CD4-positive, alpha-beta T cell (primary cell): ENCODE measurements at regions not wholly inside any gene's neighbourhood (a gene's known extent, or its start where the extent isn't known, plus 50 kb on each side); places are given as distances from the start of the nearest gene placed in this dataset.

ENCODE experiments used
- ATAC-seq: fragments of 200-7000 bp; cut with Tn5 transposase; one replicate; pipeline ENCODE4 v1.10.0; 2022; ENCODE audit warnings: mild to moderate bottlenecking; ENCODE audit not compliant: poor library complexity
- CTCF ChIA-PET: fragments of 350-600 bp; sonication (Branson Sonifier 250); formaldehyde crosslinking; loops from one replicate; lab custom pipeline; 2021; ENCODE audit warnings: antibody characterized with exemption, inconsistent platforms; lab: Charles Lee
- POLR2A ChIA-PET: fragments of 350-600 bp; sonication (Branson Sonifier 250); formaldehyde crosslinking; loops from one replicate; lab custom pipeline; 2021; ENCODE audit warnings: antibody characterized with exemption, inconsistent platforms; lab: Charles Lee
- DNase-seq, 14 experiments: peaks; one replicate each; pipeline ENCODE4 v3.0.0-alpha.2; 2013 to 2020; ENCODE audit warnings: mixed read lengths in 2 of 14
- H3K27ac ChIP-seq, 2 donors: one replicate each; pipeline versions ENCODE4 v1.5.1 to v1.7.0; 2013; ENCODE audit warnings: low read length in 2 of 2, low read depth in 1 of 2, mild to moderate bottlenecking in 1 of 2
- H3K27me3 ChIP-seq, 2 experiments: 1 replicate in 1 of 2; 2 replicates in 1 of 2; pipeline versions ENCODE4 v1.6.1 to v1.7.0; 2013; ENCODE audit warnings: low read length in 2 of 2, control low read depth in 1 of 2, mild to moderate bottlenecking in 1 of 2, moderate library complexity in 1 of 2; ENCODE audit not compliant: insufficient read depth in 2 of 2, control insufficient read depth in 1 of 2
- H3K36me3 ChIP-seq: one replicate; pipeline ENCODE4 v1.6.1; 2013; ENCODE audit warnings: low read length, control low read depth; ENCODE audit not compliant: insufficient read depth
- H3K4me1 ChIP-seq: one replicate; pipeline ENCODE4 v1.6.1; 2013; ENCODE audit warnings: low read length, control low read depth; ENCODE audit not compliant: insufficient read depth
- H3K4me3 ChIP-seq: one replicate; pipeline ENCODE4 v1.5.1; 2013; ENCODE audit warnings: mild to moderate bottlenecking, low read length, moderate library complexity
- H3K9me3 ChIP-seq, 2 experiments: 1 replicate in 1 of 2; 2 replicates in 1 of 2; pipeline versions ENCODE4 v1.6.1 to v1.7.0; 2013; ENCODE audit warnings: low read length in 2 of 2, mild to moderate bottlenecking in 2 of 2, control low read depth in 1 of 2, moderate library complexity in 1 of 2; ENCODE audit not compliant: control insufficient read depth in 1 of 2, insufficient read depth in 1 of 2
- H3K27ac Mint-ChIP-seq: one replicate; pipeline ENCODE4 v1.8.0; 2020; ENCODE audit warnings: mixed read lengths
- H3K27me3 Mint-ChIP-seq: one replicate; pipeline ENCODE4 v1.8.0; 2021; ENCODE audit warnings: mixed read lengths
- H3K36me3 Mint-ChIP-seq: one replicate; pipeline ENCODE4 v1.8.0; 2021; ENCODE audit warnings: low read depth, mixed read lengths
- H3K4me1 Mint-ChIP-seq: one replicate; pipeline ENCODE4 v1.8.0; 2021; ENCODE audit warnings: low read depth, mixed read lengths
- H3K4me3 Mint-ChIP-seq: one replicate; pipeline ENCODE4 v1.8.0; 2020; ENCODE audit warnings: mild to moderate bottlenecking, mixed read lengths
- H3K9me3 Mint-ChIP-seq: one replicate; pipeline ENCODE4 v1.8.0; 2020; ENCODE audit warnings: mixed read lengths
- CTCF ChIP-seq: fragments of 200-600 bp; IDR thresholded peaks from one replicate; pipeline ENCODE4 v1.8.0; 2022; ENCODE audit warnings: antibody characterized with exemption, mild to moderate bottlenecking
- intact Hi-C, 2 experiments: fragments of 100-400 bp; cut with DNase I in 1 of 2; cut with micrococcal nuclease in 1 of 2; formaldehyde crosslinking; loops; one replicate each; pipeline versions ENCODE4 v1.15.1 to v1.9.0; 2023 to 2025; cut with DNase I, micrococcal nuclease

DNA sequence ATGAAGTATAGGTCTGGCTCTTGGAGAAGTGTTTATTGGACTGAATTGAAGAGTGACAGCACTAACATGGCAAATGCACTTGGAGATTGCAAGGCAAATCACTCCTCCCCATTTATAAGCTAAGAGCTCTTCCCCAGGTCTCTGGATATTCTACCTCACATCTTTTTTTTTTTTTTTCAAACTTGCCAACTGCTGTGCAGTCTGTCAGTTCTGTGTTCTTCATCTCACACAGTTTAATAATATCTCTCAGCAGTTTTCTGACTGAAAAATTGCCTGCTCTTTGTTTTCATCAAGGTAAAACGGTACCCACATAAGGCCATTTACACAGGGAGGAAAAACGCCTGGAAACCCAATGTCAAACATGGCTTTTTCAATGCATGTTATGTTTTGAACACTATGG lies 186.1 kb upstream of the B3GALT2 start:
- H3K9me3 Mint-ChIP-seq, result no peaks in the 10 kb centered on the region
- no peak for ATAC-seq
- H3K36me3 Mint-ChIP-seq, result no peaks in the 10 kb centered on the region
- H3K4me3 Mint-ChIP-seq, result no peak overlapping the region
- Histone ChIP-seq H3K9me3 (no peaks in the 10 kb centered on the region), H3K27me3 (no peaks in the 10 kb centered on the region), H3K27ac (no peak overlapping the region), H3K4me3 (no peak overlapping the region), H3K4me1 (no peaks in the 10 kb centered on the region), H3K36me3 (no peaks in the 10 kb centered on the region)
- ChIA-PET POLR2A (no interaction called here), CTCF (no interaction called here)
- no peak for DNase-seq
- H3K27ac Mint-ChIP-seq, result no peak overlapping the region
- peaks cover 11% of the 10 kb centered on the region for H3K4me1 Mint-ChIP-seq
- intact Hi-C loops, result no loop called here
- TF ChIP-seq CTCF, result no peak
- no peaks in the 10 kb centered on the region for H3K27me3 Mint-ChIP-seq

- peaks cover 11% of the 10 kb centered on the region for H3K4me1 Mint-ChIP-seq
- H3K4me3 Mint-ChIP-seq, result peak overlapping the region; percentile 36
- H3K27ac ChIP-seq, result peak overlapping the region in 1 of 2 donors; percentile 14
- no peaks in the 10 kb centered on the region for H3K4me1 ChIP-seq
- H3K9me3 Mint-ChIP-seq, result no peaks in the 10 kb centered on the region
- no peaks in the 10 kb centered on the region for H3K9me3 ChIP-seq
- peak in 3 of 14 experiments; percentile 12 to 41 (median 25) for DNase-seq
- no peaks in the 10 kb centered on the region for H3K36me3 ChIP-seq
- H3K36me3 Mint-ChIP-seq, result no peaks in the 10 kb centered on the region
- ATAC-seq, result no peak
- CTCF ChIA-PET, result no interaction called here
- no peaks in the 10 kb centered on the region for H3K27me3 ChIP-seq
- peak overlapping the region; percentile 69 for H3K27ac Mint-ChIP-seq
- no peak for TF ChIP-seq CTCF
- no peaks in the 10 kb centered on the region for H3K27me3 Mint-ChIP-seq
- POLR2A ChIA-PET, result no interaction called here
- H3K4me3 ChIP-seq, result peak overlapping the region; percentile 37
- intact Hi-C loops, result no loop called here
Observed at GRCh38 chr1:193368302-193368701, 181.9 kb upstream of the B3GALT2 start.

DNA sequence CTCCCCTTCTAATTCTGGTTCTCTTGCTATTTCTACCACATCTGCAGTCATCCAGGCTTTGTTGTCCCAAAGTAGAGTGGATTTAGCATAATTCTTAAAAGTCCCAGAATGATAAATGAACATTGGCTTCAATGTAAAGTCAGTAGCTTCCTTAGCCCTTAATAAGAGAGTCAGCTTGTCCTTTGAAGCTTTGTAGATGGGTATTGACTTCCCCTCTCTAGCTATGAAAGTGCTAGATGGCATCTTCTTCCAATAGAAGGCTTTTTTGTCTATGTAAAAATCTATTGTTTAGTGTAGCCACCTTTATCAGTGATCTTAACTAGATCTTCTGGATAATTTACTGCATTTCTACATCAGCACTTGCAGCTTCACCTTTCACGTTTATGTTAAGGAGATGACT lies 181.4 kb upstream of the B3GALT2 start:
- ChIA-PET POLR2A (no interaction called here), CTCF (no interaction called here)
- H3K4me1 ChIP-seq, result no peaks in the 10 kb centered on the region
- no peaks in the 10 kb centered on the region for H3K9me3 Mint-ChIP-seq
- ATAC-seq (no peak), DNase-seq (peak in 2 of 14 experiments; percentile 4 to 11)
- H3K36me3 Mint-ChIP-seq, result no peaks in the 10 kb centered on the region
- H3K36me3 ChIP-seq, result no peaks in the 10 kb centered on the region
- peak overlapping the region; percentile 36 for H3K4me3 Mint-ChIP-seq
- H3K27me3 Mint-ChIP-seq, result no peaks in the 10 kb centered on the region
- intact Hi-C loops, result no loop called here
- peak overlapping the region in 1 of 2 donors; percentile 14 for H3K27ac ChIP-seq
- peak overlapping the region; percentile 37 for H3K4me3 ChIP-seq
- H3K9me3 ChIP-seq, result no peaks in the 10 kb centered on the region
- TF ChIP-seq CTCF, result no peak
- no peaks in the 10 kb centered on the region for H3K27me3 ChIP-seq
- H3K27ac Mint-ChIP-seq, result peak overlapping the region; percentile 69
- H3K4me1 Mint-ChIP-seq, result peaks cover 11% of the 10 kb centered on the region
